ENCODE measurements at regions not wholly inside any gene's neighbourhood (a gene's known extent, or its start where the extent isn't known, plus 50 kb on each side); places are given as distances from the start of the nearest gene placed in this dataset.

- Histone ChIP-seq H3K36me3 (no peaks in the 10 kb centered on the region), H3K4me3 (no peak overlapping the region), H3K27me3 (no peaks in the 10 kb centered on the region), H3K9me3 (peaks cover 0 to 27% (median 5%) of the 10 kb centered on the region in 3 donors), H3K4me1 (no peaks in the 10 kb centered on the region), H3K27ac (no peak overlapping the region)
- DNase-seq = no peak
- 50 to 77% methylated on average over 3 of the region's 4 CpGs for WGBS, 2 donors
- TF ChIP-seq POLR2A (IDR thresholded peaks at IDR 0.05) = no peak
- TF ChIP-seq, protein P1, sequence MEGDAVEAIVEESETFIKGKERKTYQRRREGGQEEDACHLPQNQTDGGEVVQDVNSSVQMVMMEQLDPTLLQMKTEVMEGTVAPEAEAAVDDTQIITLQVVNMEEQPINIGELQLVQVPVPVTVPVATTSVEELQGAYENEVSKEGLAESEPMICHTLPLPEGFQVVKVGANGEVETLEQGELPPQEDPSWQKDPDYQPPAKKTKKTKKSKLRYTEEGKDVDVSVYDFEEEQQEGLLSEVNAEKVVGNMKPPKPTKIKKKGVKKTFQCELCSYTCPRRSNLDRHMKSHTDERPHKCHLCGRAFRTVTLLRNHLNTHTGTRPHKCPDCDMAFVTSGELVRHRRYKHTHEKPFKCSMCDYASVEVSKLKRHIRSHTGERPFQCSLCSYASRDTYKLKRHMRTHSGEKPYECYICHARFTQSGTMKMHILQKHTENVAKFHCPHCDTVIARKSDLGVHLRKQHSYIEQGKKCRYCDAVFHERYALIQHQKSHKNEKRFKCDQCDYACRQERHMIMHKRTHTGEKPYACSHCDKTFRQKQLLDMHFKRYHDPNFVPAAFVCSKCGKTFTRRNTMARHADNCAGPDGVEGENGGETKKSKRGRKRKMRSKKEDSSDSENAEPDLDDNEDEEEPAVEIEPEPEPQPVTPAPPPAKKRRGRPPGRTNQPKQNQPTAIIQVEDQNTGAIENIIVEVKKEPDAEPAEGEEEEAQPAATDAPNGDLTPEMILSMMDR (IDR thresholded peaks at IDR 0.05) = no peak
- intact Hi-C loops (cut with DNase I) = no loop called here
Measured at GRCh38 chr10:128463991-128464760, 338.0 kb upstream of the MKI67 start.

DNA sequence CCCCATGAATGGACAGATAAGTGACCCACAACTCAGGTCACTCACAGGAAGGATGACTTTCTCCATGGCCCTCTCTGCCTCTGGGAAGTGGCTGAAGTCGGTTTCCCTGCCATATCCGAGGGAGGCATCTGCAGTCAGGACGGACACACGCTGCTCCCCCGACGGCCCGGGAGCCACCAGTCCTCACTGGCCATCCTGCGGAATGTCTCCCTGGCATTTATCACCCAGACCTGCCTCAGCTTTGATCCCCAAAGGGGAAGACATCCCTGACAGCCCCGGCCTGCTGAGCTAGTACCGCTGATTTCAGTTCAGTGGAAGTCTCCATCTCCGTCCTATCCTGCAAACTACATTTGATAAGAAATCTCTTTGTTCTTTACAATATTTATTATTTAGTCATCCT lies 339.5 kb upstream of the MKI67 start:
- no peak for DNase-seq
- intact Hi-C loops (cut with DNase I) = no loop called here
- no peaks in the 10 kb centered on the region for H3K4me1 ChIP-seq
- no peak overlapping the region for H3K27ac ChIP-seq
- peaks cover 0 to 29% (median 5%) of the 10 kb centered on the region in 3 donors for H3K9me3 ChIP-seq
- 70 to 80% methylated on average over 3 to 4 of the region's 11 CpGs for WGBS, 2 donors
- no peaks in the 10 kb centered on the region for H3K36me3 ChIP-seq
- TF ChIP-seq, protein P1 (IDR thresholded peaks at IDR 0.05) = no peak
- TF ChIP-seq POLR2A (IDR thresholded peaks at IDR 0.05) = no peak
- no peaks in the 10 kb centered on the region for H3K27me3 ChIP-seq
- H3K4me3 ChIP-seq = no peak overlapping the region

DNA sequence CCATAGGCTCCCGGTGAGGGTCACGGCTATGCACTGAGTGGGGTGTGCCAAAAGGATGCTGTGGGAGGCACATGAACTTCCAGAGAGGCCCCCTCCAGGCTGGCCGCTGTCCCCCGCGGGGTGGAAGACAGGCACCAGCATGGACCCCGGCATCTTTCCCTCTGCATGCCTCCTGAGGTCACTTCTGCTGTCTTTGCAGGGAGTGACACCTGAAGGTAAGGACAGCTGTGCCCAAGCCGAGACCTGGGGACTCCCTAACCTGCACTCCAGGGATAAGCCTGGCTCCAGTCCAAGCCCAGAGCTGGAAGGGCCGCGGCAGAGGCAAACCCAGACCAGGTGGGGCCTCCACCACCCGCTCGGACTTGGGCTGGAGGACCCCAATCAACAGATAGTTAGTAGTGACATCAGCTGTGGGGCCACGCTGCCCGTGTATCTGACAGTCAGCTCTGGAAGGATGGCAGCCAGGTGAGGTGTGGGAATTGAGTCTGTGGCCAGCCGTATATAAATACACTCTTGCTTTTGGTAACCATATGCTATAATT lies 340.7 kb upstream of the MKI67 start:
- H3K9me3 ChIP-seq = peaks cover 0 to 32% (median 5%) of the 10 kb centered on the region in 3 donors

DNA sequence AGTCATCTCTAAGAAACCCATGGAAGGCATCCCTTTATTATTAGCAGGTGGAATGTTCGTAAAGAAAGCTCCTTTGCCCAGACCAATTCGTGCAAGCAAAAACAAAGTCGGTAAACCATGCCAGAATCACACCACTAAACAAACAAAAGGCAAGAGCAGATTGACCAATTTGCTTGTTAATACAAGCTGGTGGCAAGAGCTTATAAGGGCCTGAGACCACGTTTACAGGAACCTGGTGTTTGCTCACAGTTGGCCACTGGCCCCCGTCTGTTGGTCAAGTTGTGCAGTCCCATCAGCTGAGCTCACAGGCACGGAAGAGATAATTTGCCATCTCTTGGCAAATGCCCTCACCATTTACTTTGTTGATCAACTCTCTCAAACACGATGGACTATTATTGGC lies 342.2 kb upstream of the MKI67 start:
- Histone ChIP-seq H3K27me3 (no peaks in the 10 kb centered on the region), H3K36me3 (no peaks in the 10 kb centered on the region), H3K9me3 (peaks cover 0 to 32% (median 5%) of the 10 kb centered on the region in 3 donors), H3K4me3 (no peak overlapping the region), H3K4me1 (no peaks in the 10 kb centered on the region), H3K27ac (no peak overlapping the region)
- intact Hi-C loops (cut with DNase I) = no loop called here
- no peak for DNase-seq
- no peak for TF ChIP-seq POLR2A (IDR thresholded peaks at IDR 0.05)
- TF ChIP-seq, protein P1 (IDR thresholded peaks at IDR 0.05) = no peak
- 69 to 77% methylated on average over 7 of the region's 7 CpGs for WGBS, 2 donors

More for the DNA sequence above, 340.7 kb upstream of the MKI67 start:
- no peaks in the 10 kb centered on the region for H3K4me1 ChIP-seq
- no peaks in the 10 kb centered on the region for H3K27me3 ChIP-seq
- no peak overlapping the region for H3K27ac ChIP-seq
- H3K36me3 ChIP-seq = no peaks in the 10 kb centered on the region
- H3K4me3 ChIP-seq = no peak overlapping the region
- DNase-seq = no peak
- intact Hi-C loops (cut with DNase I) = no loop called here
- TF ChIP-seq POLR2A (IDR thresholded peaks at IDR 0.05) = no peak
- TF ChIP-seq, protein P1 (IDR thresholded peaks at IDR 0.05) = no peak
- WGBS, 2 donors = 76 to 93% methylated on average over 5 to 11 of the region's 14 CpGs

- intact Hi-C loops (cut with DNase I) = no loop called here
- Histone ChIP-seq H3K9me3 (peaks cover 0 to 28% (median under 1%) of the 10 kb centered on the region in 3 donors), H3K36me3 (no peaks in the 10 kb centered on the region), H3K27ac (no peak overlapping the region), H3K4me1 (no peaks in the 10 kb centered on the region), H3K27me3 (no peaks in the 10 kb centered on the region), H3K4me3 (no peak overlapping the region)
- TF ChIP-seq, protein P1 (IDR thresholded peaks at IDR 0.05) = no peak
- no peak for TF ChIP-seq POLR2A (IDR thresholded peaks at IDR 0.05)
- no peak for DNase-seq
- 76 to 93% methylated on average over 3 to 5 of the region's 9 CpGs for WGBS, 2 donors
Measured at GRCh38 chr10:128469515-128469914, 343.3 kb upstream of the MKI67 start.
